Transverse colon (tissue), 4 donors: ENCODE measurements at regions not wholly inside any gene's neighbourhood (a gene's known extent, or its start where the extent isn't known, plus 50 kb on each side); places are given as distances from the start of the nearest gene placed in this dataset.

Experiments
- DNase-seq: peaks from one replicate; pipeline ENCODE4 v3.0.0-alpha.2; 2019
- H3K27ac ChIP-seq, 4 donors: fragments of 200-600 bp; sonication (generic); 2 replicates each; pipeline ENCODE4 v1.5.1; 2016 to 2018; ENCODE audit warnings: inconsistent platforms in 4 of 4
- H3K27me3 ChIP-seq: fragments of 200-600 bp; sonication (generic); 2 replicates; pipeline ENCODE4 v1.5.1; 2017; ENCODE audit warnings: inconsistent platforms
- H3K36me3 ChIP-seq, 4 donors: fragments of 200-600 bp; sonication (generic); 2 replicates each; pipeline ENCODE4 v1.5.1; 2017 to 2019; ENCODE audit warnings: inconsistent platforms in 4 of 4
- H3K4me1 ChIP-seq, 4 donors: fragments of 200-600 bp; sonication (generic); 2 replicates each; pipeline ENCODE4 v1.5.1; 2017 to 2020; ENCODE audit warnings: inconsistent platforms in 4 of 4
- H3K4me3 ChIP-seq, 4 donors: fragments of 200-600 bp; sonication (generic); 1 replicate in 1 of 4; 2 replicates in 3 of 4; pipeline versions ENCODE4 v1.5.1 to v1.6.1; 2017 to 2019; ENCODE audit warnings: inconsistent platforms in 4 of 4
- H3K9me3 ChIP-seq, 2 donors: fragments of 200-600 bp; sonication (generic); 2 replicates each; pipeline ENCODE4 v1.5.1; 2017 to 2019; ENCODE audit warnings: inconsistent platforms in 2 of 2
- CTCF ChIP-seq, 5 experiments: fragments of 200-600 bp in 3 of 5; fragments of 450-650 bp in 2 of 5; sonication (generic) in 3 of 5; IDR thresholded peaks; 1 replicate in 2 of 5; 2 replicates in 3 of 5; pipeline ENCODE4 v1.5.1; 2016 to 2017; ENCODE audit warnings: antibody characterized with exemption in 5 of 5, inconsistent platforms in 3 of 5, mild to moderate bottlenecking in 2 of 5, moderate library complexity in 1 of 5
- EP300 ChIP-seq: sonication (generic); formaldehyde crosslinking; IDR thresholded peaks from one replicate; pipeline ENCODE4 v1.6.1; 2017; ENCODE audit warnings: antibody characterized with exemption, low read depth
- POLR2A ChIP-seq: fragments of 450-650 bp; IDR thresholded peaks from one replicate; pipeline ENCODE4 v1.6.1; 2016; ENCODE audit warnings: antibody characterized with exemption, mild to moderate bottlenecking, moderate library complexity
- POLR2AphosphoS5 ChIP-seq, 3 donors: sonication (generic); formaldehyde crosslinking; IDR thresholded peaks; one replicate each; pipeline ENCODE4 v1.6.1; 2016; ENCODE audit warnings: antibody characterized with exemption in 3 of 3
- WGBS, 2 donors: methylation state at CpG; one replicate each; pipeline ENCODE4 v1.1.5; 2018; ENCODE audit warnings: low coverage in 1 of 2; 5-methylcytosine and 5-hydroxymethylcytosine counted together
- in situ Hi-C, 4 donors: fragments of 200-750 bp; cut with MboI; loops; one replicate each; pipeline versions ENCODE4 v1.15.0 to v1.15.1; 2017; ENCODE audit warnings: low sequenced_read_pairs in 3 of 4, low pct_ligation_motif_present in 1 of 4, low pct_unique_long_range_greater_than_20kb in 1 of 4
- intact Hi-C: fragments of 100-400 bp; cut with DNase I; formaldehyde crosslinking; loops from one replicate; pipeline ENCODE4 v1.15.1; 2023; ENCODE audit warnings: low total_unique reads
- small RNA-seq, 4 donors: library from RNA; depleted of rRNA; stranded (forward); fragments of <200 nt; gene quantifications; one replicate each; pipeline ENCODE3, GENCODE V24; 2016

- in situ Hi-C loops (loop anchor here (5.0 to 25.0 kb wide), 6 partner anchors 472 to 1187 kb away; partner anchors contain the start of gene CXCL12 (in 4 of the 4)), intact Hi-C loops (loop anchor here (5.0 to 10.0 kb wide), 2 partner anchors 465 to 1182 kb away; no protein-coding TSS in a partner anchor)
- Histone ChIP-seq H3K36me3 (no peaks in the 10 kb centered on the region), H3K27me3 (no peaks in the 10 kb centered on the region), H3K9me3 (no peaks in the 10 kb centered on the region), H3K4me1 (peaks cover 0 to 6% (median 3%) of the 10 kb centered on the region in 4 donors), H3K27ac (no peak overlapping the region), H3K4me3 (no peak overlapping the region)
- no peak for TF ChIP-seq POLR2AphosphoS5 (IDR thresholded peaks at IDR 0.05)
- WGBS, 2 donors: 85 to 88% methylated on average over 4 to 13 of the region's 13 CpGs
- DNase-seq: no peak
Observed at GRCh38 chr10:44859546-44860285, 51.4 kb upstream of the TMEM72 start.

GRCh38 chr10:44860811-44861736 lies 50.1 kb upstream of the TMEM72 start:
- Histone ChIP-seq H3K4me1 (peaks cover 0 to 13% (median 8%) of the 10 kb centered on the region in 4 donors), H3K36me3 (no peaks in the 10 kb centered on the region), H3K9me3 (no peaks in the 10 kb centered on the region), H3K27ac (no peak overlapping the region), H3K4me3 (no peak overlapping the region), H3K27me3 (peaks cover 6% of the 10 kb centered on the region)
- in situ Hi-C loops (loop anchor here (5.0 to 25.0 kb wide), 5 partner anchors 474 to 1189 kb away; partner anchors contain the start of gene CXCL12 (in 3 of the 4)), intact Hi-C loops (no loop called here)
- TF ChIP-seq EP300: no peak
- TF ChIP-seq POLR2AphosphoS5 (IDR thresholded peaks at IDR 0.05): no peak
- no peak for TF ChIP-seq CTCF (IDR thresholded peaks at IDR 0.05)
- TF ChIP-seq POLR2A: no peak
- DNase-seq: no peak
- WGBS, 2 donors: 72% methylated on average over 5 to 10 of the region's 10 CpGs

Small RNAs in the stretch of these regions (small RNA-seq; reads per million reads assigned to genes)
- gene AL356157.2: 0 reads per million in 4 donors
